Testis (tissue), 2 donors: ENCODE measurements at regions not wholly inside any gene's neighbourhood (a gene's known extent, or its start where the extent isn't known, plus 50 kb on each side); places are given as distances from the start of the nearest gene placed in this dataset.
"Not testable (repeated sequence)": the region's sequence is repeated elsewhere in the genome, so short reads cannot be mapped to it uniquely, and the experiment has no call there.

ENCODE experiments used
- DNase-seq: peaks from one replicate; pipeline ENCODE4 v3.0.0-alpha.2; 2019
- H3K27ac ChIP-seq, 2 donors: fragments of 200-600 bp; sonication (generic); one replicate each; pipeline ENCODE4 v1.5.1; 2019
- H3K27me3 ChIP-seq: fragments of 200-600 bp; sonication (generic); one replicate; pipeline ENCODE4 v1.5.1; 2019
- H3K36me3 ChIP-seq: fragments of 200-600 bp; sonication (generic); one replicate; pipeline ENCODE4 v1.5.1; 2017; ENCODE audit warnings: low read depth; ENCODE audit errors: missing control alignments
- H3K4me1 ChIP-seq: fragments of 200-600 bp; sonication (generic); one replicate; pipeline ENCODE4 v1.5.1; 2019
- H3K4me3 ChIP-seq, 2 donors: fragments of 200-600 bp; sonication (generic); one replicate each; pipeline ENCODE4 v1.5.1; 2017 to 2019
- H3K9me3 ChIP-seq: fragments of 200-600 bp; sonication (generic); one replicate; pipeline ENCODE4 v1.5.1; 2017
- CTCF ChIP-seq, 3 experiments: fragments of 450-650 bp in 2 of 3; fragments of 200-600 bp in 1 of 3; sonication (generic) in 1 of 3; IDR thresholded peaks; one replicate each; pipeline ENCODE4 v1.5.1; 2016 to 2019; ENCODE audit warnings: antibody characterized with exemption in 3 of 3, mild to moderate bottlenecking in 2 of 3, moderate library complexity in 1 of 3
- POLR2A ChIP-seq: fragments of 450-650 bp; IDR thresholded peaks from one replicate; pipeline ENCODE4 v1.6.1; 2017; ENCODE audit warnings: antibody characterized with exemption, mild to moderate bottlenecking, moderate library complexity
- WGBS, 2 donors: methylation state at CpG; one replicate each; pipeline ENCODE4 v1.1.5; 2018; 5-methylcytosine and 5-hydroxymethylcytosine counted together
- intact Hi-C: fragments of 100-400 bp; cut with DNase I; formaldehyde crosslinking; loops from one replicate; pipeline ENCODE4 v1.15.1; 2023; ENCODE audit warnings: low total_unique reads

- Histone ChIP-seq H3K27me3 (no peaks in the 10 kb centered on the region), H3K27ac (no peak overlapping the region), H3K36me3 (no peaks in the 10 kb centered on the region), H3K9me3 (no peaks in the 10 kb centered on the region), H3K4me1 (no peaks in the 10 kb centered on the region), H3K4me3 (no peak overlapping the region)
- intact Hi-C loops: no loop called here
- DNase-seq: no peak
- WGBS, 2 donors: 90 to 94% methylated on average over 1 of the region's 1 CpG
- TF ChIP-seq POLR2A (no peak), CTCF (IDR thresholded peaks at IDR 0.05) (no peak)
These were observed 89.5 kb upstream of the DPP10 start for GRCh38 chr2:114352988-114353387.

GRCh38 chr2:114354199-114354598, 88.2 kb upstream of the DPP10 start:
- intact Hi-C loops: no loop called here
- Histone ChIP-seq H3K4me3 (no peak overlapping the region), H3K36me3 (no peaks in the 10 kb centered on the region), H3K4me1 (no peaks in the 10 kb centered on the region), H3K9me3 (no peaks in the 10 kb centered on the region), H3K27me3 (no peaks in the 10 kb centered on the region), H3K27ac (no peak overlapping the region)
- TF ChIP-seq CTCF (IDR thresholded peaks at IDR 0.05) (no peak), POLR2A (no peak)
- 94 to 99% methylated on average over 2 of the region's 2 CpGs for WGBS, 2 donors
- no peak for DNase-seq

GRCh38 chr2:114368705-114369104, 73.7 kb upstream of the DPP10 start:
- H3K4me3 ChIP-seq: no peak overlapping the region
- no peaks in the 10 kb centered on the region for H3K9me3 ChIP-seq
- no peaks in the 10 kb centered on the region for H3K4me1 ChIP-seq
- 63 to 66% methylated on average over 2 of the region's 2 CpGs for WGBS, 2 donors
- DNase-seq: no peak
- no peaks in the 10 kb centered on the region for H3K27me3 ChIP-seq
- H3K36me3 ChIP-seq: no peaks in the 10 kb centered on the region
- intact Hi-C loops: no loop called here
- TF ChIP-seq POLR2A (no peak), CTCF (IDR thresholded peaks at IDR 0.05) (no peak)
- H3K27ac ChIP-seq: no peak overlapping the region

- H3K4me1 ChIP-seq, H3K36me3 ChIP-seq, intact Hi-C loops, H3K9me3 ChIP-seq, H3K27ac ChIP-seq, H3K27me3 ChIP-seq, H3K4me3 ChIP-seq, DNase-seq: not testable (repeated sequence)
These were observed 70.7 kb upstream of the DPP10 start for GRCh38 chr2:114371721-114372120.

GRCh38 chr2:114373591-114373990, 68.8 kb upstream of the DPP10 start:
- no peak for DNase-seq
- no peaks in the 10 kb centered on the region for H3K4me1 ChIP-seq
- H3K9me3 ChIP-seq: no peaks in the 10 kb centered on the region
- TF ChIP-seq CTCF (IDR thresholded peaks at IDR 0.05) (no peak), POLR2A (no peak)
- intact Hi-C loops: no loop called here
- H3K4me3 ChIP-seq: no peak overlapping the region
- no peaks in the 10 kb centered on the region for H3K27me3 ChIP-seq
- H3K27ac ChIP-seq: no peak overlapping the region
- no peaks in the 10 kb centered on the region for H3K36me3 ChIP-seq
